ENCODE measurements at regions not wholly inside any gene's neighbourhood (a gene's known extent, or its start where the extent isn't known, plus 50 kb on each side); places are given as distances from the start of the nearest gene placed in this dataset.

DNA sequence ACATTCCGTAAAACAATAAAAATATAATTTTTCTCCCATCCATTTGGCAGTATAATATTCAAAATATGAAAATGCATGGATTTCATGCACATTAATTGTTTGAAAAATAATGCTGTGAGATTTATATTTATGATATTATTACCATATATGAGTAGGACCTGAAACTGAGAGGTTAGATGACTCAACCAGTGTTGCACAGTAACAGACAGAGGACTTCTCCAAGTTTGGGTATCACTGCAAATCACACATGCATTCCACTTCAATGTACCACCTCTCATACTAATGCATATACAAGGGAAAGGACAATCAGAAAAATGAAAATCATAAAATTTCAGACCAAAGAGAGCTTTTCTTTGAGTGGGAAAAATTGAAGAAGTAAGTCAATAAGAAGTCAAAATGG, 269.5 kb downstream of the SOCS6 start:
- TF ChIP-seq, protein P1, sequence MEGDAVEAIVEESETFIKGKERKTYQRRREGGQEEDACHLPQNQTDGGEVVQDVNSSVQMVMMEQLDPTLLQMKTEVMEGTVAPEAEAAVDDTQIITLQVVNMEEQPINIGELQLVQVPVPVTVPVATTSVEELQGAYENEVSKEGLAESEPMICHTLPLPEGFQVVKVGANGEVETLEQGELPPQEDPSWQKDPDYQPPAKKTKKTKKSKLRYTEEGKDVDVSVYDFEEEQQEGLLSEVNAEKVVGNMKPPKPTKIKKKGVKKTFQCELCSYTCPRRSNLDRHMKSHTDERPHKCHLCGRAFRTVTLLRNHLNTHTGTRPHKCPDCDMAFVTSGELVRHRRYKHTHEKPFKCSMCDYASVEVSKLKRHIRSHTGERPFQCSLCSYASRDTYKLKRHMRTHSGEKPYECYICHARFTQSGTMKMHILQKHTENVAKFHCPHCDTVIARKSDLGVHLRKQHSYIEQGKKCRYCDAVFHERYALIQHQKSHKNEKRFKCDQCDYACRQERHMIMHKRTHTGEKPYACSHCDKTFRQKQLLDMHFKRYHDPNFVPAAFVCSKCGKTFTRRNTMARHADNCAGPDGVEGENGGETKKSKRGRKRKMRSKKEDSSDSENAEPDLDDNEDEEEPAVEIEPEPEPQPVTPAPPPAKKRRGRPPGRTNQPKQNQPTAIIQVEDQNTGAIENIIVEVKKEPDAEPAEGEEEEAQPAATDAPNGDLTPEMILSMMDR (IDR thresholded peaks at IDR 0.05): no peak
- no peak for TF ChIP-seq EP300 (IDR thresholded peaks at IDR 0.05)

Measured in tibial nerve (tissue), 4 donors.